NCI-H82 treated with DMSO at 0.1 percent for 48 hours (cell line): ENCODE measurements at regions not wholly inside any gene's neighbourhood (a gene's known extent, or its start where the extent isn't known, plus 50 kb on each side); places are given as distances from the start of the nearest gene placed in this dataset.

Experiments used
- DNase-seq: peaks from one replicate; lab custom pipeline; 2025; ENCODE audit not compliant: unreplicated experiment; lab: John Stamatoyannopoulos, UW

DNA sequence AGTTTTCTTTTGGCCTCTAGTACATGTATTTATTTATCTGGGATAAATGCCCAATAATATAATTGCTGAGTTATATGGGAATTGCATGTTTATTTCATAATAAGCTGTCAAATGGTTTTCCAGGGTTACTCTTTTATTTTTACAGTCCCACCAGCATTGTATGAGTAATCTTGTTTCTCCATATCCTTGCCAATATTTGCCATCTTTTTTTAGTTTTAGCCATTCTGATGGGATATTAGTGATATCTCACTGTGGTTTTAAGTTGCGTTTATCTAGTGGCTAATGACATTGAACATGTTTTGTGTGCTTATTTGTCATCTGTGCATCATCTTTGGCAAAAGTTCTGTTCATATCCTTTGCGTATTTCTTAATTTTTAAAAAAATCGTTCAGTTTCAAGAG, 372.8 kb upstream of the CCDC179 start:
- no peak for DNase-seq

DNA sequence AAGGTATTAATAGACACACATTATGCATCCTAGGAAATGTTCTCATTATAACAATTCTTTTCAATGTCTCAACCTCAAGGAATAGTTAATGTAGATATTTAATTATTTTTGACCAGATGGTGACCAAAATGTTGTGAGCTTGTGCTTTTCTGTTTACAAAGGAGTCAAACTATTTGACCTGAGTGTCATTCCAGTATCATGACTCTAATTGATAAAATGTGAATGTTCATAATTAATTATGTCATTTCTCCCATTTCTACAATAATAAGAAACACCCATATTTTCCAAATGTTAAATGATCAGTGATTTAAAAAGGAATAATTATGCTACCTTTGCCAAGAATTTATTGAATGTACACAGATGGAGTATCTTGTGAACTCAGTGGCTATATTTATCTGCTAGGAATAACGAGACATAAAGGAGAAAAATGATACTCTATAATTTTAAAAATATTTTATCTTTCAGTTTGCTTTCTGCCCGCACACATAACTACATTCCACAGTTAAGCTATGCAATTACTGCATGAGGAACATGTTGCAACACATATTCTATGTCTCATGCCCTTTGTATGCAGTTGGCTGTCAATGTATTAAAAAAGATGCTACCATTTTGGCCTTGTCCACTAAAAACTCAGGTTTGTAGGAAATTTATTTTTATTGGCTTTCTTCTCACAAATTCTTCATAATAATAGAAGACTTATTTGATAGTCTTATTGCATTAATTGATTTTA, 376.7 kb upstream of the CCDC179 start:
- no peak for DNase-seq

DNA sequence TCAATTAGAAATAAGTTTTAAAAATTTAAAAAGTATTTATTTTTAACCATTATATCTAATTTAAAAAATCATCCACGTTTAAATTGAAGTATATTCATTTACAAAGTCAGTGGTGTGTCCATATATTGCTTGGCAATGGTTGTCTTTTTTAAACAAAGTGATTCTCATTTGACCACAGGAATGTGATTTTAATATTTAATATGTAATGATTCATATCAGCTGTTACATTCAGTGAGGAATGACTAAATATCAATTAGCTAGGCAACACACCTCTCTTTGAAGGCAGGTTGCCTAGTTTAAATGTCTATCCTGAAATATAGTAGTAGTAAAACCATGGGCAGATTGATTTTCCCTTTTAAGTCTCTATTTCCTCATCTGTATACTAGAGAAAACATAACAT, 392.2 kb upstream of the CCDC179 start:
- DNase-seq: no peak

DNA sequence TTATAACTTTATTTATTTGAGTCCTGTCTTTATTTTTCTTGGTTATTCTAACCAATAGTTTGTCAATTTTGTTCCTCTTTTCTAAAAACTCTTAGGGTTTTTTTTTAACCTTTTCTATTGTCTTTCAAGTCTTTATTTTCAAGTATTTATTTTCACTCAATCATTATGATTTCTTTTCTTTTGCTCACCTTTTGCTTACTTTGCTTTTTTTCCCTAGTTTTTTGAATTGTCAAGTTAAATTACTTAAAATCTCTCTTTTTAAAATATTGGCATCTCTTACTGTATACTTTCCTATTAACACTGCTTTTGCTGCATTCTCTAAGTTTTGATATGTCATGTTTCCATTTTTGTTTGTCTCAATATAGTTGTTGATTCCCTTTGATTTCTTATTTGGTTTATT, 396.8 kb upstream of the CCDC179 start:
- no peak for DNase-seq

DNA sequence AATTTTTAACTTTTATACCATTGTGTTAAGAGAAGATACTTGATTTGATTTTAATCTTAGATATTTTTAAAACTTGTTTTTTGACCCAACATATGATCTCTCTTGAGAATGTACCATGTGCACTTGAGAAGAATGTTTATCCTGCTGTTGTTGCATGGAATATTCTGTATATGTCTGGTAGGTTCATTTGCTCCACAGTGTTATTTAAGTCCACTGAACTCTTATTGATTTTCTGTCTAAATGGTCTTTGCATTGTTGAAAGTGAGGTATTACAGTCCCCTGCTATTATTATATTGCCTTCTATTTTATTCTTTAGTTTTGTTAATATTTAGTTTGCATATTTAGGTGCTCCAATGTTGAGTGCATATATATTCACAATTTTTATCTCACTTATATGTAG, 397.3 kb upstream of the CCDC179 start:
- no peak for DNase-seq

DNA sequence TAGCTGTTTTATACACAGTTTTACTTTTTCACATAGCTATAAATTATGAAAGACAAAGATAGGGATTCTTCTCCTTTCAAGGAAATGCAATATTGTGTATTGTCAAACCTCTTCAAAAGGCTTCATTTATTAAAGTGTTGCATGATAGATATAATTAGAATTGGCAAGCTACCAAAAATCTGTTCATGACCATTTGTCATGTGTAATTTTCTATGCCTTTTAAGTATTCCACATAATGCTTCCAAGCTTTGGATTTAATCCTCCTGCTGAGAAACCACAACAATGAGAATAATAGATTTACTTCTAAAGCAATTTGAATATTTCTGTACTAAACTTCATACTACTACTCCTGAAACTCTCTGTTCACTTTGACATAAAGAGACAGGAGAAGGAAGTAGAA, 403.2 kb upstream of the CCDC179 start:
- DNase-seq: no peak

DNA sequence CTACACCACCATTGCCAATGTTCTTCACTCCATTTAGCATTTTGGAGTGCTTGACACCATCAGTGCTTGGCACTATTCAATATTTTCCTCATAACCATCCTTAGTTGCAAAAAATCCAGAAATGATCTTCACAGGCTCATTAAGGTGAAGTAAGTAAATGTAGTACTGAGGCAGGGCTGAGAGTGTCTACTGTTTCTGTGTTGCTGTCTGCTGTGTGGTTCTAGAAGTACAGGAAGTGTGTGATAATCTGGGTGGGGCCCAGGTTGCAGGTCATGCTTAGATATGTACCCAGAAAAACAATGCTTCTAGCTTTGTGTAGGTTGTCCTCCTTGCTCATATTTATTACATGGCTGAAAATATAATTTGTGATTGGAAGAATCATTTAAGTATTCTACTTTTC, 411.8 kb upstream of the CCDC179 start:
- DNase-seq: no peak

DNA sequence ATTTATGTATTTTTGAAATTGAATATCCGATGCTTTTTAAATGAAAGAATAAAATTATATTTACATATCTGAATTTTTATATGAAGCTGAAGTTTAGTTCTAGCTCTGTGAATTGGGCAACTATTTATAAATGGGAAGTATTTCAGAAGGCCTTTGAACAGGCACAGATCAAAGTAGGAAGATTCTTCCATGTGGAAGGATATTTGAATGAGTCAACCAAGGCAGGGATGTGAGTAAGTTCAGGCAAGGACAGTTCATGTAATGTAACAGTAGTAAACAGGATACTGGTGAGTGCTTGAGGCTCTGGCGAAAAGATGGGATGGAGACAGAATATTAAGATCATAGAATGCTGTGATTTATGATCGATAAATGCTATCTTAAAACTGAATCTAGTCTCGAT, 417.8 kb upstream of the CCDC179 start:
- DNase-seq: no peak

DNA sequence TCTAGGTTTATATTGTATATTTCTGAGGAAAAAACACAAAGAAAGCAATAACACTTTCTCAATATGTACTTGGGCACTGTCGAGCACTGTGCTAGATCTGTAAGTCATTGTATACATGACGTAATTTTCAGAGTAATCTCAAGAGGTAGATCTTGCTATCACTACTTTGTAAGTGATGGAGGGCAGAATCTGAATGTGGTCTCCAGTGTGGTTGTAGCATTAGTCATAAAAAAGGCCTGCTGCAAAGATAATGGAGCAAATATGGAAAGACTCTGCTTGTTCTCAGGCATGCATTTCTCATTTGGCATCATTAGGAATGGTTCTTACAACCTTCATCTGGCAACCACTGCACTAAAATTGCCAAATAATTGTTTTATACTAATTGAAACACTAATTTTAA, 419.8 kb upstream of the CCDC179 start:
- no peak for DNase-seq

DNA sequence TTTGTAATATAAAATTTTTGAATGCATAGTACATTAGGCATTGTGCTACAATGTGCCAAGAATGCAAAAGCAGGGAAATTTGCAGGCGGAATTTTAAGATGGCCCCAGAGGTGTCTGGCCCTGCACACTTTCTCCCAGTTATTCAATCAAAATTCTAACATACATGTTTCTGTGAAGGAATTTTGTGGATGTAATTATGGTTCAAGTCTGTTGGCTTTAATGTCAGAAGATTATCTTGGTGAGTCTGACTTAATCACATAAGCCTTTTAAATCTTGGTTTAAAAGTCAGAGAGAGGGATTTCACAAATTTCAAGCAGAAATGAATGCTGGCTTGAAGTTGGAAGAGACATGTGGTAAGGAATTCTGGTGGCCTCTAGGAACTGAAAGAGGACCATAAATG, 423.4 kb upstream of the CCDC179 start:
- no peak for DNase-seq

DNA sequence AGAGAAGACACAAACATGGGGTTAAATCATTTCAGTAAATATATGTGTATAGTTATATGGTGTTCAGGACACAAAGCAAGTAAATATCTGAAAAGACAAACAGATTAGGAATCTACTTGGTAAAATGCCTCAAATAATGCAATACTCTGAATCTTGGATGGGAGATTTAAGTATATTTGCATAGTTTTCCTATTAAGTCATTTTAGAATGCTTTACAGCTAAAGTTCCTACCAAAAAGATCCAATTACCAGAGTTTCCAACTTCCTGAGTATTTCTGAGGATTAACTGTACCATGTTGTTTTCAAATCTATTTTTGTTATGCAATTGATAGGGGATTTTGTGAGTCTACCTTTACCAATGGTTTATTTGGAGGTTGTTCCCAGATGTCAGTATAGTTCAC, 424.4 kb upstream of the CCDC179 start:
- no peak for DNase-seq

DNA sequence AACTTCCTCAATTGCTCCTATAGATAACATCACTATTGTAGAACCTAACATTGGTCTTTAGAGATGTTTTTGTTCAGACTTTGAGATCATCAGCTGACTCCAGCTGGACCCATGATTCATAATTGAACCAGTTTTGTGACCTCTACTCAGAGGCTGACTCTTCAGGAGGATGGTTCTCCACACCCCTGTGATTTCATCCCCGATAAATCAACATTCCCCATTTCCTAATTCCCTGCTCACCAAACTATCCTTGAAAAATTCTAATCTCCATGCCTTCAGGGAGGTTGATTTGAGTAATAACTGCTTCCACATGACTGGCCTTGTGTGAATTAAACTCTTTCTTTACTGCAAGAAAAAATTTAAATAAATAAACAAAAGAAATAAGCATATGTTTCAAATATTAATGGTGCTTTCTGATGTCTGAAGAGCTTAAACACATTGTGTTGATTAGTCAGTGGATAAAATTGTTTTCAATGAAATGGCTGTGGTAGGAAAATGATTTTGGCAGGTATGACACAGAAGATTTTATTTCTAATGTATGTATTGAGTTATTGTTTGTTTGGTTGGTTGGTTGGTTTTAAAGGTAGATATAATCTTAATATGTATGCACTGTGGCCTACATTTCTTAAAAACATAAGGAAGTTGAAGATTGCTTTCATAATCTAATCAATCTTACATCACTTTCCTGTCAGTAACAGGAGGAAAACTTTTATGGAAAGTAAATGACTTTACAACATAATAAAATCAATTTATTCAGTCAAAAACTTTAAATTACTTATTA, 427.9 kb upstream of the CCDC179 start:
- DNase-seq: no peak

DNA sequence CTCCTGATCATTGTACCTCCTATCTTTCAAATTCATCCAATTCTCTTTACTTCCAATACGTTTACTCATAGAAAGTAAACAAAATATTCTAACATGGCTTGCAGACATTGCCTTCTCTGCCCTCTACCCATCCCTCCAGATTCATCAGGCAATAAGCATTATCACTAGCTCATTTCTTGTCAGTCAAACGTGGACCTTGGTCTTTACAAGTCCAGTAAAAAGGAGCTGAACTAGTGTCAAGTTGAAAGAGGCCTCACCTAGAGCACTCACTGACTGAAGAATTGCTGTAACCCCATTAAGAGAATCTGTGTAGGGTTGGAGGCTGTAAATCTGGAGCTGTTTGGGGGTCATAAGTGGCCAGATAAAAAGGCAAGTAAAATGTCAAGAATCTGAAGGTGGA, 435.0 kb upstream of the CCDC179 start:
- no peak for DNase-seq

DNA sequence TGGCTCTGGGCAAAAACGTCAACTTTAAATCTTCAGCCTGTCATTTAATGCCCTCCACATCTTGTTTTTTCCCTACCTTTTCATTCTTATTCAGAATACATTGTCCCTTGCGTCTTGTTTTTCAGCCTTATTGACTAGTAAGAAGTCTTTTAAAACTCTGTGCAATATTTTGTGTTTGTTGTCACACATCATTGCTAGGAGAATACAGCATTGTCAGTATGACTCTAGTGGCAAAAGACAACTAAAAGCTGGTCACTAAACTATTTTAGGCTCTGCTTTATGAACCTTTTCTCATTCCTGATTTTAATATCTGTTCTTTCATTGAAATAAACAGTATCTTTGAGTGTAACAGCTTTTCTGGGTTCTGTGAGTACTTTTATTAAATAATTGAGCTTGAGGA, 447.8 kb upstream of the CCDC179 start:
- no peak for DNase-seq

DNA sequence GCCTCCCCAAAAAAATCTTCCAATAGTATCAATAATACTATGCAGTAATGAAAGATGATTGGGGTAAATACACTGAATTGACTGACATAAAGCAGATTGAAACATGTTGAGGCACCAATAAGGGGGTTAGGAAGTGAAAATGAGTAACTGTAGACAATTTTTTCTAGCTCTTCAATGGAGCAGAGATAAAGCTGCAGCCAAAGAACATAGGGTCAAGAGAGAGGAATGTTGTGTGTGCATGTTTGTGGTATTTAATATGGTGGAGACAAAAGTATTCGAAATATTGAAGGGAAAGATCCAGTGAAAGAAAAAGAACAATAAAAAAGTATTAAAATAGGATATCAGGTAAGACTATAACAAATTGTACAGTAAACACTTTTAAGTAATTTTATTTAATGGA, 450.0 kb upstream of the CCDC179 start:
- DNase-seq: no peak

DNA sequence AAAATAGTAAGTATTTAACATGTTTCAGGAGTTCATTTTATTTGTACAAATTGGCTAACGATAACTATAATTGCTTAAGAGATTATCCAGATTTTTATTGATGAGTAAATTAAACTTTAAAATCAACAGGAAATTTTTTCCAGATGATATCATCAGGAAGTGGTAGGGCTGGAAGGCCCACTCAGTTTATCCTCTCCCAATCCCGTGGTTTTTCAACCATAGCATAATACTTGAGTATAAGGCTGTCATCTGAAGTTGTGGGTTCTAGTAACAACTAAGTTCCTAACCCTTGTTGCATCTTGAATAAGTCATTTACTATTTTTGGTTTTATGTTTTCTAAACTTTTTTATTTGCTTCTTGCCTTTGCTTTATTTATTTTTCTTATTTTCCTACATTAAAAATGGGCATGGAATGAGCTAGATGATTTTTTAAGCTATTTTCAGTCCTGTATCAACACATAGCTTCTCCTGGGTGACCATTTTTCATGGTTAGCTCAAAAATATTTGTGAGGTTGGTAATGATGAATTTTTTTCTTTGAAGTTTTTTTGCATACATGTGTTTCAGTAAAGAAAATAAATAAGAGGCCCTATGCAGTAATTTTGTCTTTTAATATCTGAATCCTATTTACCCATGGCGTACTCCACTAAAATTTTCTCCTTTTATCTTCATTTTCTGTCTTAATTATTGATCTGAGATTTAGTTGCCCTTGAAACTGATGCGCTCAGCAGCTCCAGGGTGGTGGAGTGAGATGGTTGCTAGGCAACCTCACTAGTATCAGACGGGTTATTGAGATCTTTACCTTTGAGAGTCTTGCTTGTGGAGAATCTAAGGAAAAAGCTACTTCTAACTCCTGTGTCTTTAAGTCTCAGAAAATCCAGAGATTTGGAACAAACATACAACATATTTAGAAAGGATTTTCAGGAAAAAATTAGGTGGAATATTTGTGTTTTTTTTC, 452.0 kb upstream of the CCDC179 start:
- DNase-seq: no peak

DNA sequence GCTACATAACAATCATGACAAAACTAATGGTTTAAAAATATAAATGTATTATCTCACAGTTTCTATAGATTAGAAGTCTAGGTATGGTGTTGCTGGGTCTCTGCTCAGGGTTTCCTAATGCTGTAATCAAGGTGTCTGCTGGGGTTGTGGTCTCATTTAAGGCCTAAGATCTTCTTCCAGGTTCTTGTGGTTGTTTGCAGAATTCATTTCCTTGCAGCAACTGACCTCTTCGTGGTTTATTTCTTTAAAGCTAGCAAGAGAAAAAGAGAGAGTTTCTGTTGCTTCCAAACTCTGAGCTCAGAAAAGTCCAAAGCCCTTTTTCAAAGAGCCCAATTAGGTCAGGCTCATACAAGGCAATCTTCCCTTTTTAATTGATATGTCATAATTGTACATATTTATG, 452.7 kb upstream of the CCDC179 start:
- no peak for DNase-seq

DNA sequence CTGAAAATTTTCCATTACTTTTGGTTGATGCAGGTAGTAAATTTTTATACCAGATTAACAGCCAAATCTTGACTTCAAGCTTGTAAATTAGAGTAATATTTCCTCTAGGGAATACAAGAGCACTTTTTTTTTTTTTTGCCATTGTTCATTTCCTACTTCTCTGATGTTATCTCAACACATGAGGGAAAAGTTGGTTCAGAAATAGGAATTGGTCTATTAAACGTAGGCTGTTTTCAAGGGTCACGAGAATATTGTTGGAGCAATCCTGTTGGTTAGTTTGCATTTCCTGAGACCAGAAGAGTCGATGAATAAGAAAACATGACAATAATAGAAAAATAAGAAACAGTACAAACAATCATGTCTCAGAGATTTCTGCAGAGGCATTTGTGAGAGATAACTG, 453.9 kb upstream of the CCDC179 start:
- no peak for DNase-seq

DNA sequence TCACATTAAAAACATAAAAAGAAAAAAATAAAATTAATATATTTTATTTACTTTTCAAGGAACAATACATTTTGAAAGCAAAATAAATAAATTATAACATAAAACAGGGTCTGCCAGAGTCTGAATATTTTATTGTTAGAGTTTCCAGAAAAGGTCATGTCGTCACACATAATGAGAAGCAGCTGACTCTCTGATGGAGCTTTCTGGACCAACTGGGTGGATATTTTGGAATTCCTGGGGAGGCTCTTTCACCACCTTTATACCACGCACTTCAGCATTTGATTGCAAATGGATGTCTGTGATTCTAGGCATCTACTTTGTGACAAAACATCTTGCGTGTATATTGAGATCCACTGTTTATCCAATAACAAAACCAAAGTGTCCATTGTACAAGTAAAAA, 455.0 kb upstream of the CCDC179 start:
- DNase-seq: no peak

DNA sequence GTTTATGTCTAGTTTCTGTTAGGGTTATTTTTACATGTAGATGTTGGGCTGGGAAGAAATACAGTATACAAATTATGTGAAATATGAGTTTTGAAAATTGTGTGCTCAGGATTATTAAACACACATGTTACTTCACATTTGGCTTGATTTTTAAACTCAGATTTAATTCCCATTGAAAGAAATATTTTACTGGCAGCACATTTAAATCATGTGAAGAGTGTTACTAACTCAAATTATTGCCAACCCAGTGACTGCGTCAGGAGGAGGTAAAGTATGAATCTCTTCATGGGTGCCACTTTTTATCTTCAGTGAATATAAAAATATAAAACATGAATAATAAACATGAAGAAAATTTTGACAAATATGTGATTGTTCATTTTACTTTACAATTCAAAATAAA, 457.5 kb upstream of the CCDC179 start:
- no peak for DNase-seq

DNA sequence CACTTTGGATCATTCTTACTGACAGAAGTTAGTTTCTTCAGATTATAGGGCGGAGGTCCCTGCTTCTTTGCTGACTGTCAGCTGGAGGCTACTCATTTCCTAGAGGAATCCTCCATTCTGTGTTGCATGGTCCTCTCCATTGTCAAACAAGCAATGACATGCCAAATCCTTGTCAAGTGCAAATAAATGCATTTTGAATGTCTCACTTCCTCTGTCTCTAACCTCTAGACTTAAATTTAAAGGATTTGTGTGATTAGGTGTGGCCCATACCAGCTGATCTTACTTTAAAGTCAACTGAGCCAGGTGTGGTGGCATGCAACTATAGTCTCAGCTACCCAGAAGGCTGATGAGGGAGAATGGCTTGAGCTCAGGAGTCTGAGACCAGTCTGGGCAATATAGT, 458.4 kb upstream of the CCDC179 start:
- no peak for DNase-seq

DNA sequence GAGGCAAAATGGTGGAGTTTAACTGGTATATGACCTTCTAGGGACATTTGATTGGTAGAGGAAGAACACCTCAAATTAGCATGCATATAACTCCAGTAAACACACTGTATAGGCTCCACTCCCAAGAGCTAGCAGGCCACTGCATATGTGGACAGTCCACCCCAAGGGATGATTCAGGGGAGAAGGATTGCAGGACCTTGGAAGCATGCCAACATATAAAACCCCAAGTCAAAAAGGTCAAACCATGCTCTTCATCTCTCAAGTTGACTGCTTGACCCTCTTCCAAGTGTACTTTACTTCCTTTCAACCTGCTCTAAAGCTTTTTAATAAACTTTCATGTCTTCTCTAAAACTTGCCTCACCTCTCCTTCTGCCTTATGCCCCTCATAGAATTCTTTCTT, 459.9 kb upstream of the CCDC179 start:
- DNase-seq: no peak
